ENCODE measurements at regions not wholly inside any gene's neighbourhood (a gene's known extent, or its start where the extent isn't known, plus 50 kb on each side); places are given as distances from the start of the nearest gene placed in this dataset.
"Not testable (repeated sequence)": the region's sequence is repeated elsewhere in the genome, so short reads cannot be mapped to it uniquely, and the experiment has no call there.

- ChIA-PET CTCF (no interaction called here), POLR2A (no interaction called here)
- no peak for DNase-seq (ENCODE audit: extremely low spot score)
- TF ChIP-seq PKNOX1 (IDR thresholded peaks at IDR 0.05) = no peak
- TF ChIP-seq ARNT (IDR thresholded peaks at IDR 0.05) = no peak
- no peak for TF ChIP-seq FOXK2 (IDR thresholded peaks at IDR 0.05)
- no peak for TF ChIP-seq ELF4 (IDR thresholded peaks at IDR 0.05)
- no peak for TF ChIP-seq CTBP1 (IDR thresholded peaks at IDR 0.05; ENCODE audit: borderline replicate concordance)
- no peak for TF ChIP-seq NFRKB (IDR thresholded peaks at IDR 0.05)
- no peak for TF ChIP-seq HDGF (IDR thresholded peaks at IDR 0.05; ENCODE audit: borderline replicate concordance)
- no peak for TF ChIP-seq LEF1 (IDR thresholded peaks at IDR 0.05; ENCODE audit: borderline replicate concordance)
- TF ChIP-seq ZNF384 (IDR thresholded peaks at IDR 0.05) = no peak
- no peak for TF ChIP-seq FOXA1 (IDR thresholded peaks at IDR 0.05)
- no peak for TF ChIP-seq BHLHE40 (IDR thresholded peaks at IDR 0.05; ENCODE audit: borderline replicate concordance)
- no peak for TF ChIP-seq SUZ12 (IDR thresholded peaks at IDR 0.05)
- no peak for TF ChIP-seq L3MBTL2 (conservative IDR thresholded peaks at IDR 0.05)
- no peak for TF ChIP-seq FOXM1 (IDR thresholded peaks at IDR 0.05; ENCODE audit: borderline replicate concordance)
- no peak for TF ChIP-seq SP1 (IDR thresholded peaks at IDR 0.05)
- no peak for TF ChIP-seq TARDBP (IDR thresholded peaks at IDR 0.05)
These were observed 136.6 kb downstream of the AHR start for GRCh38 chr7:17434841-17435692.

- no peak for TF ChIP-seq SP1 (IDR thresholded peaks at IDR 0.05)
- CTCF ChIA-PET = interaction anchor here (0.6 kb wide), 1 partner anchor 912 kb away, joined by 3 read pairs; no protein-coding TSS in a partner anchor
- no peak for DNase-seq (ENCODE audit: extremely low spot score)
- POLR2A ChIA-PET = no interaction called here
These were observed 137.7 kb downstream of the AHR start for GRCh38 chr7:17436126-17436525.

- CTCF ChIA-PET = no interaction called here
These were observed 139.1 kb downstream of the AHR start for GRCh38 chr7:17437586-17437985.

GRCh38 chr7:17440025-17440784, 141.8 kb downstream of the AHR start:
- CTCF ChIA-PET; POLR2A ChIA-PET; DNase-seq (ENCODE audit: extremely low spot score): not testable (repeated sequence)

More at GRCh38 chr7:17437586-17437985, 139.1 kb downstream of the AHR start:
- POLR2A ChIA-PET = no interaction called here
- DNase-seq (ENCODE audit: extremely low spot score) = no peak
- TF ChIP-seq FOXK2 (IDR thresholded peaks at IDR 0.05) = no peak
- no peak for TF ChIP-seq BHLHE40 (IDR thresholded peaks at IDR 0.05; ENCODE audit: borderline replicate concordance)
- TF ChIP-seq CTBP1 (IDR thresholded peaks at IDR 0.05; ENCODE audit: borderline replicate concordance) = no peak
- TF ChIP-seq PKNOX1 (IDR thresholded peaks at IDR 0.05) = no peak
- no peak for TF ChIP-seq FOXM1 (IDR thresholded peaks at IDR 0.05; ENCODE audit: borderline replicate concordance)
- no peak for TF ChIP-seq LEF1 (IDR thresholded peaks at IDR 0.05; ENCODE audit: borderline replicate concordance)
- no peak for TF ChIP-seq HDGF (IDR thresholded peaks at IDR 0.05; ENCODE audit: borderline replicate concordance)
- TF ChIP-seq TARDBP (IDR thresholded peaks at IDR 0.05) = no peak
- no peak for TF ChIP-seq SP1 (IDR thresholded peaks at IDR 0.05)
- TF ChIP-seq ZNF384 (IDR thresholded peaks at IDR 0.05) = no peak
- no peak for TF ChIP-seq ARNT (IDR thresholded peaks at IDR 0.05)
- no peak for TF ChIP-seq SUZ12 (IDR thresholded peaks at IDR 0.05)
- TF ChIP-seq ELF4 (IDR thresholded peaks at IDR 0.05) = no peak
- TF ChIP-seq FOXA1 (IDR thresholded peaks at IDR 0.05) = no peak
- TF ChIP-seq NFRKB (IDR thresholded peaks at IDR 0.05) = no peak
- TF ChIP-seq L3MBTL2 (conservative IDR thresholded peaks at IDR 0.05) = no peak

GRCh38 chr7:17440831-17441230, 142.4 kb downstream of the AHR start:
- ChIA-PET CTCF (no interaction called here), POLR2A (no interaction called here)
- no peak for TF ChIP-seq FOXA1 (IDR thresholded peaks at IDR 0.05)
- TF ChIP-seq BHLHE40 (IDR thresholded peaks at IDR 0.05; ENCODE audit: borderline replicate concordance) = no peak
- TF ChIP-seq L3MBTL2 (conservative IDR thresholded peaks at IDR 0.05) = no peak
- TF ChIP-seq LEF1 (IDR thresholded peaks at IDR 0.05; ENCODE audit: borderline replicate concordance) = no peak
- no peak for TF ChIP-seq CTBP1 (IDR thresholded peaks at IDR 0.05; ENCODE audit: borderline replicate concordance)
- no peak for TF ChIP-seq ZNF384 (IDR thresholded peaks at IDR 0.05)
- TF ChIP-seq SUZ12 (IDR thresholded peaks at IDR 0.05) = no peak
- TF ChIP-seq ARNT (IDR thresholded peaks at IDR 0.05) = no peak
- no peak for TF ChIP-seq TARDBP (IDR thresholded peaks at IDR 0.05)
- no peak for TF ChIP-seq FOXK2 (IDR thresholded peaks at IDR 0.05)
- TF ChIP-seq PKNOX1 (IDR thresholded peaks at IDR 0.05) = no peak
- no peak for TF ChIP-seq FOXM1 (IDR thresholded peaks at IDR 0.05; ENCODE audit: borderline replicate concordance)
- no peak for TF ChIP-seq SP1 (IDR thresholded peaks at IDR 0.05)
- TF ChIP-seq HDGF (IDR thresholded peaks at IDR 0.05; ENCODE audit: borderline replicate concordance) = no peak
- no peak for TF ChIP-seq NFRKB (IDR thresholded peaks at IDR 0.05)
- no peak for TF ChIP-seq ELF4 (IDR thresholded peaks at IDR 0.05)
- DNase-seq (ENCODE audit: extremely low spot score) = no peak

- TF ChIP-seq FOXA1 (IDR thresholded peaks at IDR 0.05) (no peak), FOXM1 (IDR thresholded peaks at IDR 0.05; ENCODE audit: borderline replicate concordance) (no peak), HDGF (IDR thresholded peaks at IDR 0.05; ENCODE audit: borderline replicate concordance) (no peak), ARNT (IDR thresholded peaks at IDR 0.05) (no peak), L3MBTL2 (conservative IDR thresholded peaks at IDR 0.05) (no peak), FOXK2 (IDR thresholded peaks at IDR 0.05) (no peak), ELF4 (IDR thresholded peaks at IDR 0.05) (no peak), NFRKB (IDR thresholded peaks at IDR 0.05) (no peak), LEF1 (IDR thresholded peaks at IDR 0.05; ENCODE audit: borderline replicate concordance) (no peak), SUZ12 (IDR thresholded peaks at IDR 0.05) (no peak)
- DNase-seq (ENCODE audit: extremely low spot score) = no peak
- ChIA-PET CTCF (no interaction called here), POLR2A (no interaction called here)
These were observed 143.1 kb downstream of the AHR start for GRCh38 chr7:17441557-17441956.
